HEK293 (cell line): ENCODE measurements at regions not wholly inside any gene's neighbourhood (a gene's known extent, or its start where the extent isn't known, plus 50 kb on each side); places are given as distances from the start of the nearest gene placed in this dataset.
"Not testable (repeated sequence)": the region's sequence is repeated elsewhere in the genome, so short reads cannot be mapped to it uniquely, and the experiment has no call there.

Experiments
- CTCF ChIA-PET: fragments of 350-600 bp; formaldehyde crosslinking; extraction: SDS; loops from one replicate; lab custom pipeline; 2021; ENCODE audit warnings: antibody characterized with exemption; lab: Yijun Ruan, JAX
- POLR2A ChIA-PET: fragments of 300-600 bp; formaldehyde crosslinking; extraction: SDS; loops from one replicate; lab custom pipeline; 2020; ENCODE audit warnings: antibody characterized with exemption, inconsistent platforms; lab: Yijun Ruan, JAX
- H3K27ac ChIP-seq: fragments of 200-500 bp; sonication (Bioruptor generic); 2 replicates; pipeline ENCODE4 v1.5.1; 2014; ENCODE audit warnings: low read depth, low read length, control low read depth, inconsistent platforms; ENCODE audit errors: extremely low read depth
- H3K36me3 ChIP-seq, 2 experiments: fragments of 200-500 bp in 1 of 2; sonication (Bioruptor generic) in 1 of 2; 1 replicate in 1 of 2; 2 replicates in 1 of 2; pipeline ENCODE4 v1.5.1; 2014 to 2017; ENCODE audit warnings: inconsistent platforms in 2 of 2, low read length in 2 of 2; ENCODE audit not compliant: control insufficient read depth in 2 of 2, insufficient read depth in 1 of 2
- H3K4me1 ChIP-seq: fragments of 200-500 bp; sonication (Bioruptor generic); 2 replicates; pipeline ENCODE4 v1.5.1; 2014; ENCODE audit warnings: mild to moderate bottlenecking, low read length, inconsistent platforms; ENCODE audit not compliant: control insufficient read depth, insufficient read depth
- H3K4me3 ChIP-seq: 2 replicates; pipeline ENCODE4 v1.5.1; 2011; ENCODE audit warnings: low read depth, mild to moderate bottlenecking, control low read depth, low read length, moderate library complexity
- H3K9me3 ChIP-seq: fragments of 200-500 bp; sonication (Bioruptor generic); 2 replicates; pipeline ENCODE4 v1.5.1; 2014; ENCODE audit warnings: low read depth, low read length, inconsistent platforms; ENCODE audit not compliant: control insufficient read depth, insufficient read depth
- HOXC10 ChIP-seq: sonication (generic); formaldehyde crosslinking; IDR thresholded peaks from 2 replicates; pipeline ENCODE4 v1.8.1; 2023; ENCODE audit warnings: mild to moderate bottlenecking, missing genetic modification reagents
- KLF1 ChIP-seq: fragments of 450-650 bp; formaldehyde crosslinking; IDR thresholded peaks from 2 replicates; pipeline ENCODE4 v1.5.1; 2016; ENCODE audit warnings: missing biosample characterization, missing genetic modification characterization
- ZEB2 ChIP-seq: fragments of 450-650 bp; formaldehyde crosslinking; IDR thresholded peaks from 2 replicates; pipeline ENCODE4 v1.5.1; 2016; ENCODE audit warnings: missing biosample characterization, missing genetic modification characterization
- ZNF146 ChIP-seq: fragments of 450-650 bp; formaldehyde crosslinking; IDR thresholded peaks from 2 replicates; pipeline ENCODE4 v1.5.1; 2016; ENCODE audit warnings: missing biosample characterization, missing genetic modification characterization
- ZNF184 ChIP-seq: fragments of 450-650 bp; IDR thresholded peaks from 2 replicates; pipeline ENCODE4 v1.5.1; 2018; ENCODE audit warnings: missing biosample characterization, mild to moderate bottlenecking, missing genetic modification characterization
- ZNF274 ChIP-seq, 2 experiments: fragments of 200-500 bp in 1 of 2; fragments of 450-650 bp in 1 of 2; sonication (Bioruptor generic) in 1 of 2; formaldehyde crosslinking in 1 of 2; IDR thresholded peaks; 2 replicates each; pipeline versions ENCODE4 v1.5.1 to v1.6.1; 2014 to 2016; ENCODE audit warnings: borderline replicate concordance in 1 of 2, inconsistent platforms in 1 of 2, low read length in 1 of 2, missing biosample characterization in 1 of 2, missing genetic modification characterization in 1 of 2
- ZNF362 ChIP-seq: fragments of 450-650 bp; formaldehyde crosslinking; IDR thresholded peaks from 2 replicates; pipeline ENCODE4 v1.5.1; 2016; ENCODE audit warnings: missing biosample characterization, missing genetic modification characterization
- ZNF366 ChIP-seq: fragments of 450-650 bp; formaldehyde crosslinking; conservative IDR thresholded peaks from 2 replicates; pipeline ENCODE4 v1.5.1; 2016; ENCODE audit warnings: missing biosample characterization, missing genetic modification characterization
- ZNF580 ChIP-seq: fragments of 450-650 bp; formaldehyde crosslinking; IDR thresholded peaks from 2 replicates; pipeline ENCODE4 v1.5.1; 2016; ENCODE audit warnings: missing biosample characterization, missing genetic modification characterization
- ZNF621 ChIP-seq: fragments of 450-650 bp; formaldehyde crosslinking; IDR thresholded peaks from 2 replicates; pipeline ENCODE4 v1.5.1; 2017; ENCODE audit warnings: missing biosample characterization, missing genetic modification characterization
- TF ChIP-seq, protein P1 (sequence below): fragments of 450-650 bp; formaldehyde crosslinking; IDR thresholded peaks from 2 replicates; pipeline ENCODE4 v1.5.1; 2017; ENCODE audit warnings: missing biosample characterization, missing genetic modification characterization
- TF ChIP-seq, protein P2 (sequence below): fragments of 450-650 bp; formaldehyde crosslinking; IDR thresholded peaks from 2 replicates; pipeline ENCODE4 v1.5.1; 2016; ENCODE audit warnings: missing biosample characterization, missing genetic modification characterization, borderline replicate concordance
- TF ChIP-seq, protein P3 (sequence below): fragments of 450-650 bp; formaldehyde crosslinking; conservative IDR thresholded peaks from 2 replicates; pipeline ENCODE4 v1.5.1; 2016; ENCODE audit warnings: low read depth, missing biosample characterization, missing genetic modification characterization
- TF ChIP-seq, protein P4 (sequence below): fragments of 450-650 bp; formaldehyde crosslinking; IDR thresholded peaks from 2 replicates; pipeline ENCODE4 v1.5.1; 2017; ENCODE audit warnings: missing biosample characterization, mild to moderate bottlenecking, missing genetic modification characterization, moderate library complexity

GRCh38 chr6:12640438-12640837, 76.1 kb upstream of the PHACTR1 start:
- TF ChIP-seq, protein P1, sequence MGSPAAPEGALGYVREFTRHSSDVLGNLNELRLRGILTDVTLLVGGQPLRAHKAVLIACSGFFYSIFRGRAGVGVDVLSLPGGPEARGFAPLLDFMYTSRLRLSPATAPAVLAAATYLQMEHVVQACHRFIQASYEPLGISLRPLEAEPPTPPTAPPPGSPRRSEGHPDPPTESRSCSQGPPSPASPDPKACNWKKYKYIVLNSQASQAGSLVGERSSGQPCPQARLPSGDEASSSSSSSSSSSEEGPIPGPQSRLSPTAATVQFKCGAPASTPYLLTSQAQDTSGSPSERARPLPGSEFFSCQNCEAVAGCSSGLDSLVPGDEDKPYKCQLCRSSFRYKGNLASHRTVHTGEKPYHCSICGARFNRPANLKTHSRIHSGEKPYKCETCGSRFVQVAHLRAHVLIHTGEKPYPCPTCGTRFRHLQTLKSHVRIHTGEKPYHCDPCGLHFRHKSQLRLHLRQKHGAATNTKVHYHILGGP: no peak
- TF ChIP-seq, protein P2, sequence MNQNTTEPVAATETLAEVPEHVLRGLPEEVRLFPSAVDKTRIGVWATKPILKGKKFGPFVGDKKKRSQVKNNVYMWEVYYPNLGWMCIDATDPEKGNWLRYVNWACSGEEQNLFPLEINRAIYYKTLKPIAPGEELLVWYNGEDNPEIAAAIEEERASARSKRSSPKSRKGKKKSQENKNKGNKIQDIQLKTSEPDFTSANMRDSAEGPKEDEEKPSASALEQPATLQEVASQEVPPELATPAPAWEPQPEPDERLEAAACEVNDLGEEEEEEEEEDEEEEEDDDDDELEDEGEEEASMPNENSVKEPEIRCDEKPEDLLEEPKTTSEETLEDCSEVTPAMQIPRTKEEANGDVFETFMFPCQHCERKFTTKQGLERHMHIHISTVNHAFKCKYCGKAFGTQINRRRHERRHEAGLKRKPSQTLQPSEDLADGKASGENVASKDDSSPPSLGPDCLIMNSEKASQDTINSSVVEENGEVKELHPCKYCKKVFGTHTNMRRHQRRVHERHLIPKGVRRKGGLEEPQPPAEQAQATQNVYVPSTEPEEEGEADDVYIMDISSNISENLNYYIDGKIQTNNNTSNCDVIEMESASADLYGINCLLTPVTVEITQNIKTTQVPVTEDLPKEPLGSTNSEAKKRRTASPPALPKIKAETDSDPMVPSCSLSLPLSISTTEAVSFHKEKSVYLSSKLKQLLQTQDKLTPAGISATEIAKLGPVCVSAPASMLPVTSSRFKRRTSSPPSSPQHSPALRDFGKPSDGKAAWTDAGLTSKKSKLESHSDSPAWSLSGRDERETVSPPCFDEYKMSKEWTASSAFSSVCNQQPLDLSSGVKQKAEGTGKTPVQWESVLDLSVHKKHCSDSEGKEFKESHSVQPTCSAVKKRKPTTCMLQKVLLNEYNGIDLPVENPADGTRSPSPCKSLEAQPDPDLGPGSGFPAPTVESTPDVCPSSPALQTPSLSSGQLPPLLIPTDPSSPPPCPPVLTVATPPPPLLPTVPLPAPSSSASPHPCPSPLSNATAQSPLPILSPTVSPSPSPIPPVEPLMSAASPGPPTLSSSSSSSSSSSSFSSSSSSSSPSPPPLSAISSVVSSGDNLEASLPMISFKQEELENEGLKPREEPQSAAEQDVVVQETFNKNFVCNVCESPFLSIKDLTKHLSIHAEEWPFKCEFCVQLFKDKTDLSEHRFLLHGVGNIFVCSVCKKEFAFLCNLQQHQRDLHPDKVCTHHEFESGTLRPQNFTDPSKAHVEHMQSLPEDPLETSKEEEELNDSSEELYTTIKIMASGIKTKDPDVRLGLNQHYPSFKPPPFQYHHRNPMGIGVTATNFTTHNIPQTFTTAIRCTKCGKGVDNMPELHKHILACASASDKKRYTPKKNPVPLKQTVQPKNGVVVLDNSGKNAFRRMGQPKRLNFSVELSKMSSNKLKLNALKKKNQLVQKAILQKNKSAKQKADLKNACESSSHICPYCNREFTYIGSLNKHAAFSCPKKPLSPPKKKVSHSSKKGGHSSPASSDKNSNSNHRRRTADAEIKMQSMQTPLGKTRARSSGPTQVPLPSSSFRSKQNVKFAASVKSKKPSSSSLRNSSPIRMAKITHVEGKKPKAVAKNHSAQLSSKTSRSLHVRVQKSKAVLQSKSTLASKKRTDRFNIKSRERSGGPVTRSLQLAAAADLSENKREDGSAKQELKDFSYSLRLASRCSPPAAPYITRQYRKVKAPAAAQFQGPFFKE (tag by site-specific recombination): no peak
- TF ChIP-seq KLF1 (no peak), ZNF184 (tag by site-specific recombination) (peak; percentile 98)
- TF ChIP-seq, all 188 proteins: peak for 1
- H3K4me3 ChIP-seq: no peak overlapping the region
- H3K36me3 ChIP-seq: no peaks in the 10 kb centered on the region
- no peaks in the 10 kb centered on the region for H3K9me3 ChIP-seq
- ChIA-PET POLR2A (no interaction called here), CTCF (interaction anchor here (0.6 to 1.8 kb wide), 5 partner anchors 249 to 1057 kb away, joined by 3 to 10 read pairs (median 3); no protein-coding TSS in a partner anchor)
- H3K4me1 ChIP-seq: no peaks in the 10 kb centered on the region
- H3K27ac ChIP-seq: no peak overlapping the region

GRCh38 chr6:12641785-12642184, 74.8 kb upstream of the PHACTR1 start:
- H3K36me3 ChIP-seq, H3K27ac ChIP-seq, POLR2A ChIA-PET: not testable (repeated sequence)
- CTCF ChIA-PET: interaction anchor here (0.6 to 1.8 kb wide), 5 partner anchors 76 to 370 kb away, joined by 3 to 10 read pairs (median 3); no protein-coding TSS in a partner anchor
- TF ChIP-seq ZNF146 (tag by site-specific recombination): peak; percentile 83
- TF ChIP-seq, all 188 proteins: peak for 1; not testable (repeated sequence) for 187
- not testable (repeated sequence) for H3K9me3 ChIP-seq, H3K4me3 ChIP-seq, H3K4me1 ChIP-seq

GRCh38 chr6:12645941-12646340, 70.6 kb upstream of the PHACTR1 start:
- POLR2A ChIA-PET: interaction anchor here (0.5 kb wide), 1 partner anchor 184 kb away, joined by 3 read pairs; no protein-coding TSS in a partner anchor
- Histone ChIP-seq H3K4me1 (no peaks in the 10 kb centered on the region), H3K9me3 (no peaks in the 10 kb centered on the region; the same call in none of the 2 replicates), H3K36me3 (no peaks in the 10 kb centered on the region), H3K27ac (no peak overlapping the region), H3K4me3 (no peak overlapping the region)
- CTCF ChIA-PET: interaction anchor here (0.6 to 1.8 kb wide), 3 partner anchors 8 to 259 kb away, joined by 3 to 7 read pairs (median 6); no protein-coding TSS in a partner anchor
- TF ChIP-seq ZEB2 (tag by site-specific recombination) (no peak), ZNF621 (no peak), ZNF274 (IDR thresholded peaks at IDR 0.05; ENCODE audit: low read length) (no peak), ZNF274 (tag by site-specific recombination; IDR thresholded peaks at IDR 0.05; ENCODE audit: borderline replicate concordance) (no peak), ZNF366 (tag by site-specific recombination) (no peak), ZNF362 (no peak), HOXC10 (CRISPR knock-in tag) (no peak), ZNF580 (tag by site-specific recombination) (no peak)
- TF ChIP-seq, protein P3, sequence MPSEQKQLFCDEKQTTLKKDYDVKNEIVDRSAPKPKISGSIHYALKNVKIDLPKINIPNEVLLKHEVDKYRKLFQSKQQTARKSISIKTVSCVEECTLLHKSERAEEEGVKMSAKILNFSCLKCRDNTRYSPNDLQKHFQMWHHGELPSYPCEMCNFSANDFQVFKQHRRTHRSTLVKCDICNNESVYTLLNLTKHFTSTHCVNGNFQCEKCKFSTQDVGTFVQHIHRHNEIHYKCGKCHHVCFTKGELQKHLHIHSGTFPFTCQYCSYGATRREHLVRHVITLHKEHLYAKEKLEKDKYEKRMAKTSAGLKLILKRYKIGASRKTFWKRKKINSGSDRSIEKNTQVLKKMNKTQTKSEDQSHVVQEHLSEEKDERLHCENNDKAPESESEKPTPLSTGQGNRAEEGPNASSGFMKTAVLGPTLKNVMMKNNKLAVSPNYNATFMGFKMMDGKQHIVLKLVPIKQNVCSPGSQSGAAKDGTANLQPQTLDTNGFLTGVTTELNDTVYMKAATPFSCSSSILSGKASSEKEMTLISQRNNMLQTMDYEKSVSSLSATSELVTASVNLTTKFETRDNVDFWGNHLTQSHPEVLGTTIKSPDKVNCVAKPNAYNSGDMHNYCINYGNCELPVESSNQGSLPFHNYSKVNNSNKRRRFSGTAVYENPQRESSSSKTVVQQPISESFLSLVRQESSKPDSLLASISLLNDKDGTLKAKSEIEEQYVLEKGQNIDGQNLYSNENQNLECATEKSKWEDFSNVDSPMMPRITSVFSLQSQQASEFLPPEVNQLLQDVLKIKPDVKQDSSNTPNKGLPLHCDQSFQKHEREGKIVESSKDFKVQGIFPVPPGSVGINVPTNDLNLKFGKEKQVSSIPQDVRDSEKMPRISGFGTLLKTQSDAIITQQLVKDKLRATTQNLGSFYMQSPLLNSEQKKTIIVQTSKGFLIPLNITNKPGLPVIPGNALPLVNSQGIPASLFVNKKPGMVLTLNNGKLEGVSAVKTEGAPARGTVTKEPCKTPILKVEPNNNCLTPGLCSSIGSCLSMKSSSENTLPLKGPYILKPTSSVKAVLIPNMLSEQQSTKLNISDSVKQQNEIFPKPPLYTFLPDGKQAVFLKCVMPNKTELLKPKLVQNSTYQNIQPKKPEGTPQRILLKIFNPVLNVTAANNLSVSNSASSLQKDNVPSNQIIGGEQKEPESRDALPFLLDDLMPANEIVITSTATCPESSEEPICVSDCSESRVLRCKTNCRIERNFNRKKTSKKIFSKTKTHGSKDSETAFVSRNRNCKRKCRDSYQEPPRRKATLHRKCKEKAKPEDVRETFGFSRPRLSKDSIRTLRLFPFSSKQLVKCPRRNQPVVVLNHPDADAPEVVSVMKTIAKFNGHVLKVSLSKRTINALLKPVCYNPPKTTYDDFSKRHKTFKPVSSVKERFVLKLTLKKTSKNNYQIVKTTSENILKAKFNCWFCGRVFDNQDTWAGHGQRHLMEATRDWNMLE (tag by site-specific recombination): no peak
- TF ChIP-seq, protein P4, sequence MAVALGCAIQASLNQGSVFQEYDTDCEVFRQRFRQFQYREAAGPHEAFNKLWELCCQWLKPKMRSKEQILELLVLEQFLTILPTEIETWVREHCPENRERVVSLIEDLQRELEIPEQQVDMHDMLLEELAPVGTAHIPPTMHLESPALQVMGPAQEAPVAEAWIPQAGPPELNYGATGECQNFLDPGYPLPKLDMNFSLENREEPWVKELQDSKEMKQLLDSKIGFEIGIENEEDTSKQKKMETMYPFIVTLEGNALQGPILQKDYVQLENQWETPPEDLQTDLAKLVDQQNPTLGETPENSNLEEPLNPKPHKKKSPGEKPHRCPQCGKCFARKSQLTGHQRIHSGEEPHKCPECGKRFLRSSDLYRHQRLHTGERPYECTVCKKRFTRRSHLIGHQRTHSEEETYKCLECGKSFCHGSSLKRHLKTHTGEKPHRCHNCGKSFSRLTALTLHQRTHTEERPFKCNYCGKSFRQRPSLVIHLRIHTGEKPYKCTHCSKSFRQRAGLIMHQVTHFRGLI (tag by site-specific recombination): no peak
